ENCODE measurements at regions not wholly inside any gene's neighbourhood (a gene's known extent, or its start where the extent isn't known, plus 50 kb on each side); places are given as distances from the start of the nearest gene placed in this dataset.

- DNase-seq (ENCODE audit: low spot score): peak; percentile 83
Observed at GRCh38 chr13:106619688-106620555, 52.0 kb upstream of the ARGLU1 start.

Data from AG08395 (cell line).